ENCODE measurements at regions not wholly inside any gene's neighbourhood (a gene's known extent, or its start where the extent isn't known, plus 50 kb on each side); places are given as distances from the start of the nearest gene placed in this dataset.
A peak's percentile ranks its signal among the peaks of the same experiment; 100 is the strongest.

- DNase-seq = peak in 3 of 5 donors; percentile 16 to 24 (median 19)
- no peaks in the 10 kb centered on the region for H3K36me3 ChIP-seq (ENCODE audit: insufficient read depth, low read length)
- CTCF ChIA-PET (ENCODE audit: partially characterized antibody) = interaction anchor here (1.1 to 1.7 kb wide), 3 partner anchors 13 to 115 kb away, joined by 4 to 10 read pairs (median 6); no protein-coding TSS in a partner anchor
- no peaks in the 10 kb centered on the region for H3K4me1 ChIP-seq (ENCODE audit: insufficient read depth, low read length)
- POLR2A ChIA-PET (ENCODE audit: partially characterized antibody) = no interaction called here
- H3K9me3 Mint-ChIP-seq = no peaks in the 10 kb centered on the region
- H3K27me3 Mint-ChIP-seq = peaks cover 9 to 31% of the 10 kb centered on the region in 2 donors
- H3K27ac ChIP-seq (ENCODE audit: low read depth, low read length) = no peak overlapping the region
- H3K27ac Mint-ChIP-seq = no peak overlapping the region
- H3K27me3 ChIP-seq (ENCODE audit: insufficient read depth, low read length) = no peaks in the 10 kb centered on the region
- no peaks in the 10 kb centered on the region for H3K9me3 ChIP-seq (ENCODE audit: control insufficient read depth in 1 of 2, low read length in 2 of 2)
- no peak overlapping the region for H3K4me3 ChIP-seq (ENCODE audit: low read length in 2 of 2)
- H3K4me3 Mint-ChIP-seq = peak overlapping the region in 1 of 8 donors; percentile 3
- peaks cover 0 to 8% (median 7%) of the 10 kb centered on the region in 4 donors for H3K4me1 Mint-ChIP-seq
- H3K36me3 Mint-ChIP-seq = no peaks in the 10 kb centered on the region
- intact Hi-C loops (cut with micrococcal nuclease) = loop anchor here (1.0 kb wide), 1 partner anchor 115 kb away; no protein-coding TSS in a partner anchor
These were observed 139.1 kb upstream of the PFKP start for GRCh38 chr10:2927958-2928840.

GRCh38 chr10:2926918-2927660 lies 140.3 kb upstream of the PFKP start:
- no peaks in the 10 kb centered on the region for H3K4me1 ChIP-seq (ENCODE audit: insufficient read depth, low read length)
- DNase-seq = no peak
- H3K9me3 ChIP-seq (ENCODE audit: control insufficient read depth in 1 of 2, low read length in 2 of 2) = no peaks in the 10 kb centered on the region
- ChIA-PET CTCF (ENCODE audit: partially characterized antibody) (interaction anchor here (1.3 kb wide), 1 partner anchor 116 kb away, joined by 6 read pairs; no protein-coding TSS in a partner anchor), POLR2A (ENCODE audit: partially characterized antibody) (no interaction called here)
- Mint-ChIP-seq H3K36me3 (no peaks in the 10 kb centered on the region), H3K27me3 (peaks cover 12 to 30% of the 10 kb centered on the region in 2 donors), H3K9me3 (no peaks in the 10 kb centered on the region), H3K4me3 (no peak overlapping the region), H3K27ac (no peak overlapping the region), H3K4me1 (peaks cover 0 to 8% (median 7%) of the 10 kb centered on the region in 4 donors)
- H3K36me3 ChIP-seq (ENCODE audit: insufficient read depth, low read length) = no peaks in the 10 kb centered on the region
- H3K27me3 ChIP-seq (ENCODE audit: insufficient read depth, low read length) = no peaks in the 10 kb centered on the region
- no peak overlapping the region for H3K4me3 ChIP-seq (ENCODE audit: low read length in 2 of 2)
- intact Hi-C loops (cut with micrococcal nuclease) = no loop called here
- H3K27ac ChIP-seq (ENCODE audit: low read depth, low read length) = no peak overlapping the region

GRCh38 chr10:2925631-2926030 lies 141.7 kb upstream of the PFKP start:
- intact Hi-C loops (cut with micrococcal nuclease) = no loop called here
- H3K4me3 ChIP-seq (ENCODE audit: low read length in 2 of 2) = no peak overlapping the region
- Mint-ChIP-seq H3K27ac (no peak overlapping the region), H3K4me3 (no peak overlapping the region), H3K27me3 (peaks cover 17 to 34% of the 10 kb centered on the region in 2 donors), H3K4me1 (peaks cover 0 to 8% (median 7%) of the 10 kb centered on the region in 4 donors), H3K36me3 (no peaks in the 10 kb centered on the region), H3K9me3 (no peaks in the 10 kb centered on the region)
- H3K4me1 ChIP-seq (ENCODE audit: insufficient read depth, low read length) = no peaks in the 10 kb centered on the region
- H3K27ac ChIP-seq (ENCODE audit: low read depth, low read length) = no peak overlapping the region
- no peaks in the 10 kb centered on the region for H3K36me3 ChIP-seq (ENCODE audit: insufficient read depth, low read length)
- ChIA-PET POLR2A (ENCODE audit: partially characterized antibody) (no interaction called here), CTCF (ENCODE audit: partially characterized antibody) (no interaction called here)
- H3K9me3 ChIP-seq (ENCODE audit: control insufficient read depth in 1 of 2, low read length in 2 of 2) = no peaks in the 10 kb centered on the region
- no peaks in the 10 kb centered on the region for H3K27me3 ChIP-seq (ENCODE audit: insufficient read depth, low read length)
- peak in 1 of 5 donors; percentile 6 for DNase-seq

GRCh38 chr10:2924431-2924830 lies 142.9 kb upstream of the PFKP start:
- Histone ChIP-seq H3K4me3 (ENCODE audit: low read length in 2 of 2) (no peak overlapping the region), H3K4me1 (ENCODE audit: insufficient read depth, low read length) (no peaks in the 10 kb centered on the region), H3K36me3 (ENCODE audit: insufficient read depth, low read length) (no peaks in the 10 kb centered on the region), H3K27ac (ENCODE audit: low read depth, low read length) (no peak overlapping the region), H3K27me3 (ENCODE audit: insufficient read depth, low read length) (no peaks in the 10 kb centered on the region), H3K9me3 (ENCODE audit: control insufficient read depth in 1 of 2, low read length in 2 of 2) (no peaks in the 10 kb centered on the region)
- H3K4me1 Mint-ChIP-seq = peaks cover 0 to 8% (median 7%) of the 10 kb centered on the region in 4 donors
- no peaks in the 10 kb centered on the region for H3K36me3 Mint-ChIP-seq
- no peak overlapping the region for H3K27ac Mint-ChIP-seq
- peaks cover 17 to 37% of the 10 kb centered on the region in 2 donors for H3K27me3 Mint-ChIP-seq
- H3K9me3 Mint-ChIP-seq = no peaks in the 10 kb centered on the region
- no peak for DNase-seq
- ChIA-PET POLR2A (ENCODE audit: partially characterized antibody) (no interaction called here), CTCF (ENCODE audit: partially characterized antibody) (no interaction called here)
- no peak overlapping the region for H3K4me3 Mint-ChIP-seq
- intact Hi-C loops (cut with micrococcal nuclease) = no loop called here

- Histone ChIP-seq H3K4me3 (ENCODE audit: low read length in 2 of 2) (no peak overlapping the region), H3K4me1 (ENCODE audit: insufficient read depth, low read length) (no peaks in the 10 kb centered on the region), H3K9me3 (ENCODE audit: control insufficient read depth in 1 of 2, low read length in 2 of 2) (no peaks in the 10 kb centered on the region), H3K27ac (ENCODE audit: low read depth, low read length) (no peak overlapping the region), H3K27me3 (ENCODE audit: insufficient read depth, low read length) (no peaks in the 10 kb centered on the region), H3K36me3 (ENCODE audit: insufficient read depth, low read length) (no peaks in the 10 kb centered on the region)
- intact Hi-C loops (cut with micrococcal nuclease) = no loop called here
- H3K4me3 Mint-ChIP-seq = no peak overlapping the region
- H3K36me3 Mint-ChIP-seq = no peaks in the 10 kb centered on the region
- POLR2A ChIA-PET (ENCODE audit: partially characterized antibody) = no interaction called here
- H3K9me3 Mint-ChIP-seq = no peaks in the 10 kb centered on the region
- H3K27me3 Mint-ChIP-seq = peaks cover 17 to 40% of the 10 kb centered on the region in 2 donors
- CTCF ChIA-PET (ENCODE audit: partially characterized antibody) = no interaction called here
- peaks cover 0 to 6% (median 1%) of the 10 kb centered on the region in 4 donors for H3K4me1 Mint-ChIP-seq
- DNase-seq = no peak
- H3K27ac Mint-ChIP-seq = no peak overlapping the region
These were observed 145.2 kb upstream of the PFKP start for GRCh38 chr10:2921956-2922680.

- Histone ChIP-seq H3K27me3 (ENCODE audit: insufficient read depth, low read length) (no peaks in the 10 kb centered on the region), H3K4me3 (ENCODE audit: low read length in 2 of 2) (no peak overlapping the region), H3K27ac (ENCODE audit: low read depth, low read length) (no peak overlapping the region), H3K36me3 (ENCODE audit: insufficient read depth, low read length) (no peaks in the 10 kb centered on the region), H3K4me1 (ENCODE audit: insufficient read depth, low read length) (no peaks in the 10 kb centered on the region), H3K9me3 (ENCODE audit: control insufficient read depth in 1 of 2, low read length in 2 of 2) (no peaks in the 10 kb centered on the region)
- Mint-ChIP-seq H3K36me3 (no peaks in the 10 kb centered on the region), H3K4me3 (no peak overlapping the region), H3K9me3 (no peaks in the 10 kb centered on the region), H3K27me3 (peaks cover 19 to 42% of the 10 kb centered on the region in 2 donors), H3K4me1 (peaks cover 0 to 4% (median under 1%) of the 10 kb centered on the region in 4 donors), H3K27ac (peak overlapping the region in 1 of 7 donors; percentile 0)
- intact Hi-C loops (cut with micrococcal nuclease) = no loop called here
- no peak for DNase-seq
- CTCF ChIA-PET (ENCODE audit: partially characterized antibody) = no interaction called here
- POLR2A ChIA-PET (ENCODE audit: partially characterized antibody) = no interaction called here
These were observed 146.7 kb upstream of the PFKP start for GRCh38 chr10:2920637-2921036.

GRCh38 chr10:2920168-2920567 lies 147.2 kb upstream of the PFKP start:
- Mint-ChIP-seq H3K4me1 (no peaks in the 10 kb centered on the region), H3K27me3 (peaks cover 19 to 39% of the 10 kb centered on the region in 2 donors), H3K36me3 (no peaks in the 10 kb centered on the region), H3K4me3 (no peak overlapping the region), H3K27ac (no peak overlapping the region), H3K9me3 (no peaks in the 10 kb centered on the region)
- ChIA-PET CTCF (ENCODE audit: partially characterized antibody) (no interaction called here), POLR2A (ENCODE audit: partially characterized antibody) (no interaction called here)
- H3K27me3 ChIP-seq (ENCODE audit: insufficient read depth, low read length) = no peaks in the 10 kb centered on the region
- no peak overlapping the region for H3K27ac ChIP-seq (ENCODE audit: low read depth, low read length)
- no peak for DNase-seq
- no peaks in the 10 kb centered on the region for H3K9me3 ChIP-seq (ENCODE audit: control insufficient read depth in 1 of 2, low read length in 2 of 2)
- H3K4me1 ChIP-seq (ENCODE audit: insufficient read depth, low read length) = no peaks in the 10 kb centered on the region
- H3K4me3 ChIP-seq (ENCODE audit: low read length in 2 of 2) = no peak overlapping the region
- intact Hi-C loops (cut with micrococcal nuclease) = no loop called here
- no peaks in the 10 kb centered on the region for H3K36me3 ChIP-seq (ENCODE audit: insufficient read depth, low read length)
